AG04450 (cell line): ENCODE measurements at regions not wholly inside any gene's neighbourhood (a gene's known extent, or its start where the extent isn't known, plus 50 kb on each side); places are given as distances from the start of the nearest gene placed in this dataset.

Experiments
- CTCF ChIA-PET: fragments of 300-600, 350-600 bp; formaldehyde crosslinking; extraction: SDS; loops from one replicate; lab custom pipeline; 2022; ENCODE audit warnings: antibody characterized with exemption, inconsistent platforms; lab: Charles Lee
- POLR2A ChIA-PET: fragments of 350-600 bp; formaldehyde crosslinking; extraction: SDS; loops from one replicate; lab custom pipeline; 2021; ENCODE audit warnings: antibody characterized with exemption, inconsistent platforms; lab: Yijun Ruan, JAX
- DNase-seq: peaks from one replicate; pipeline ENCODE4 v3.0.0-alpha.2; 2011; ENCODE audit warnings: low read depth, low spot score
- H3K27ac ChIP-seq: one replicate; pipeline ENCODE4 v1.5.1; 2012; ENCODE audit warnings: low read depth, low read length, control low read depth
- H3K27me3 ChIP-seq: one replicate; pipeline ENCODE4 v1.6.0; 2012; ENCODE audit warnings: low read length; ENCODE audit not compliant: control insufficient read depth, insufficient read depth
- H3K4me3 ChIP-seq: 2 replicates; pipeline ENCODE4 v1.5.1; 2011; ENCODE audit warnings: mild to moderate bottlenecking, low read depth, low read length, control low read depth
- H3K9me3 ChIP-seq: 2 replicates; pipeline ENCODE4 v1.5.1; 2012; ENCODE audit warnings: low read length; ENCODE audit not compliant: control insufficient read depth, insufficient read depth
- CTCF ChIP-seq: IDR thresholded peaks from 2 replicates; pipeline ENCODE4 v1.5.1; 2011; ENCODE audit warnings: low read depth, low read length, control low read depth, inconsistent platforms

DNA sequence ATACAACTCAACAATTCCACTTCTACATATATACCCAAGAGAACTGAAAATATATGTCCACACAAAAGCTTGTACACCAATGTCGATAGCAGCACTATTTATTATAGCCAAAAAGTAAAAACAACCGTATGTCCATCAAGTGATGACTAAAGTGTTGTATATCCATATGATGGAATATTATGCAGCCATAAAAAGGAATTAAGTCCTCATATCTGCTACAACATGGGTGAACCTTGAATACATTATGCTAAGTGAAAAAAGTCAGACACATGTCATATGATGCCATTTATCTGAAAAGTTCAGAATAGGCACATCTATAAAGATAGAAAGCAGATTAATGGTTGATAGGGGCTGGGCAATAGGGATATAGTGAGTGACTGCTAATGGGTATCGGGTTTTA lies 204.5 kb downstream of the KCNRG start:
- Histone ChIP-seq H3K27me3 (no peaks in the 10 kb centered on the region), H3K27ac (no peak overlapping the region), H3K4me3 (no peak overlapping the region), H3K9me3 (no peaks in the 10 kb centered on the region)
- ChIA-PET CTCF (no interaction called here), POLR2A (no interaction called here)
- no peak for TF ChIP-seq CTCF
- no peak for DNase-seq

DNA sequence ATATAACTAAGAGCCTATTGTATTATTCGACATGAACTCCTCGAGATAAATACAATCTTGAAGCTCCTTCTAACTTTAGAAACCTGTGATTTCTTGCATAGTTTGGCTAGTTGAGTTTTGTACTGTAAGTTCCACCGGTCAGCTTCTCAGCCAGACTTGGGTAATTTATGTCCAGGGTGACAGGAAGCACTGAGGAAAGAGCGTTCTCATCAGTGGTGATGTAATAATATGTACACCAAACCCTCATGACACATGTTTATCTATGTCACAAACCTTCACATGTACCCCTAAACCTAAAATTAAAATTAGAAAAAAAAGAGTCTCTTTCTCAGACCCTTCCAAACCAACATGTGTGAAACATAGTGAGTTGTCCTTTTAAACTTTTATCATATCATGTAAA lies 205.7 kb downstream of the KCNRG start:
- no peak for TF ChIP-seq CTCF
- ChIA-PET CTCF (no interaction called here), POLR2A (no interaction called here)
- H3K9me3 ChIP-seq: no peaks in the 10 kb centered on the region
- DNase-seq: no peak
- H3K27ac ChIP-seq: no peak overlapping the region
- H3K4me3 ChIP-seq: no peak overlapping the region
- no peaks in the 10 kb centered on the region for H3K27me3 ChIP-seq

DNA sequence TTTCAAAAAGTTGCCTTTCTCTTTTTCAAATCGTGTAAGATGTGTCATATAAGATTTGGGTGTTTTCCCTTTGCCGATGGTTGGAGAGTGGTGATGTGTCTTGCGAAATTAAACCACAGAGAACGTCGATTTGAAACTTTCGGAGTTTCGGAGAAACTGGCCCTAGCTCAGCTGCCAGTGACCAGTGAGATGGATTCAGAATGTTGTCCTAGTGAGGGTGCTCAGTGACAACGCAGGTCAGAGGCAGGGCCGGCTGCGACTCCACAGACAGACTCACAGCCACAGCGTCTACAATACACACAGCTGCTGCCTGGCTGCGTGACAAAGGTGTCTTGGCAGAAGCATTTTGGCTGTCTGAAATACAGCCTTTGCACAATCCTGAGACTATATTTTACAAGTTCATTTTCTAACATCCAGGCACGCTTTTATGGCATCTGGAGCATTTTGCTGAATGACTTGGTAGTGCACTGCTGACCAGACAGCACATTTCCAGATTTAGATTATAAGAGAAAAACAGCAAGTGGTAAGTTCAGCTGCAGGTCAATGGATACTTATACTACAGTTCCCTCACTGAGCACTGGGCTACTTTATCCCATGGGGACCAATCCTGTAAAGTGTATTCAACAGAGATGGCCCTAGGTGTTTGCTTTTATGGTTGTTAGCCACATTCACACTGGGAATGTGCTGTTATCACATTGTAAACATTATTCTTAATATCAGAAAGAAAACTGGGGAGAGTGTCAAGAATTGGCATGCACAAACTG lies 207.5 kb downstream of the KCNRG start:
- H3K27ac ChIP-seq: peak overlapping the region; percentile 23
- no peaks in the 10 kb centered on the region for H3K27me3 ChIP-seq
- peak overlapping the region; percentile 47 for H3K4me3 ChIP-seq
- ChIA-PET CTCF (no interaction called here), POLR2A (no interaction called here)
- DNase-seq: no peak
- no peaks in the 10 kb centered on the region for H3K9me3 ChIP-seq
- no peak for TF ChIP-seq CTCF

DNA sequence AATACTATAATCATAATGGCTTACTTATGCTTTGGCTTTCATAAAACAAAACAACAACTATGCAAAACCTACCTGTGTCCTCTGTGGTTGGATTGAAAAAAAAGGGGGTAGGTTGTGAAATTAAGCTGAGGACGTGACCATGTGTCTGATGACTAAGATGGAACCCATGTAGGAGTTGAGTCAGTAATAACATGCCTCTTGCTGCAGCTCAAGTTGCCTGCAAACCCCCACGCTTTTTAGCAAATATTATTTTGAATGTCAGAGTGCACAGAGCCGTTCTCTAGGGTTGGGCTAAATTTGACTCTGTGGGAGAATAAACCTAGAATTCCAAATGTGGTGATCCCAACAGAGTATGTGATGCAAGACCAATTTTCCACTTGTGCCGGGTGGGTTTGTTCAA lies 209.3 kb downstream of the KCNRG start:
- TF ChIP-seq CTCF: no peak
- H3K27me3 ChIP-seq: peaks cover 3% of the 10 kb centered on the region
- H3K4me3 ChIP-seq: no peak overlapping the region
- ChIA-PET CTCF (interaction anchor here (0.8 kb wide), 1 partner anchor 31 kb away, joined by 3 read pairs; no protein-coding TSS in a partner anchor), POLR2A (no interaction called here)
- no peak for DNase-seq
- no peaks in the 10 kb centered on the region; the same call in 1 of the 2 replicates for H3K9me3 ChIP-seq
- H3K27ac ChIP-seq: no peak overlapping the region
